Lower lobe of right lung (tissue), 2 donors: ENCODE measurements at regions not wholly inside any gene's neighbourhood (a gene's known extent, or its start where the extent isn't known, plus 50 kb on each side); places are given as distances from the start of the nearest gene placed in this dataset.

Experiments used
- ATAC-seq, 2 donors: fragments of 200-7000 bp; cut with Tn5 transposase; one replicate each; pipeline ENCODE4 v1.9.1; 2020 to 2022; ENCODE audit warnings: mild to moderate bottlenecking in 2 of 2, moderate library complexity in 2 of 2
- DNase-seq: peaks from one replicate; pipeline ENCODE4 v3.0.0-alpha.2; 2020
- H3K27ac ChIP-seq: fragments of 200-600 bp; one replicate; pipeline ENCODE4 v1.8.0; 2022
- H3K27me3 ChIP-seq: fragments of 200-600 bp; one replicate; pipeline ENCODE4 v1.8.0; 2022; ENCODE audit warnings: low read depth
- H3K36me3 ChIP-seq: fragments of 200-600 bp; one replicate; pipeline ENCODE4 v1.8.0; 2022; ENCODE audit warnings: mild to moderate bottlenecking
- H3K4me1 ChIP-seq: fragments of 200-600 bp; one replicate; pipeline ENCODE4 v1.8.0; 2022
- H3K4me3 ChIP-seq: fragments of 200-600 bp; one replicate; pipeline ENCODE4 v1.8.0; 2022; ENCODE audit warnings: mild to moderate bottlenecking
- H3K9me3 ChIP-seq: fragments of 200-600 bp; one replicate; pipeline ENCODE4 v1.8.0; 2022
- intact Hi-C: fragments of 100-400 bp; cut with DNase I; formaldehyde crosslinking; loops from one replicate; pipeline ENCODE4 v1.11.0; 2022
- TF ChIP-seq, protein P1 (sequence below): fragments of 200-600 bp; IDR thresholded peaks from one replicate; pipeline ENCODE4 v1.8.0; 2022; ENCODE audit warnings: antibody characterized with exemption, mild to moderate bottlenecking
- donor health status: DM: no; HTN: yes; CAD: no; lungs with severe emphysema.

DNA sequence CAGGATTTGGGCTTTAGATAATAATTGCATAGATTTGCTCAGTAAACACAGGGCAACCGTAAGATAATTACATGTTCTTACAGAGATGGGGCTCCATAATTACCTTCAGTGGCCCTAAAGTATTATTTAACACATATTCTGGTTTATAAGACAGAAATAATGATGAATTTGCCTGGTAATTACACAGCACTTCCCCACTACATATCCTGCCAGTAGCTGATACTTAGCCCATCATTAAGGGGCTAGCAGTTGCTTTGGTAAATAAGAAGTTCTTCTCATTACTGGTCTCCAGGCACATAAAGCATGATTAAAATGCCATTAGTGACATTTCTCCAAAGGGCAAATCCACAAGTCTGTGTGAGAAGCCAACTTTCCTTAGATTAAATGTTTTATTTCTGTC, 158.7 kb downstream of the NUAK1 start:
- no peak for ATAC-seq
- DNase-seq: no peak
- H3K27me3 ChIP-seq: no peaks in the 10 kb centered on the region
- TF ChIP-seq, protein P1, sequence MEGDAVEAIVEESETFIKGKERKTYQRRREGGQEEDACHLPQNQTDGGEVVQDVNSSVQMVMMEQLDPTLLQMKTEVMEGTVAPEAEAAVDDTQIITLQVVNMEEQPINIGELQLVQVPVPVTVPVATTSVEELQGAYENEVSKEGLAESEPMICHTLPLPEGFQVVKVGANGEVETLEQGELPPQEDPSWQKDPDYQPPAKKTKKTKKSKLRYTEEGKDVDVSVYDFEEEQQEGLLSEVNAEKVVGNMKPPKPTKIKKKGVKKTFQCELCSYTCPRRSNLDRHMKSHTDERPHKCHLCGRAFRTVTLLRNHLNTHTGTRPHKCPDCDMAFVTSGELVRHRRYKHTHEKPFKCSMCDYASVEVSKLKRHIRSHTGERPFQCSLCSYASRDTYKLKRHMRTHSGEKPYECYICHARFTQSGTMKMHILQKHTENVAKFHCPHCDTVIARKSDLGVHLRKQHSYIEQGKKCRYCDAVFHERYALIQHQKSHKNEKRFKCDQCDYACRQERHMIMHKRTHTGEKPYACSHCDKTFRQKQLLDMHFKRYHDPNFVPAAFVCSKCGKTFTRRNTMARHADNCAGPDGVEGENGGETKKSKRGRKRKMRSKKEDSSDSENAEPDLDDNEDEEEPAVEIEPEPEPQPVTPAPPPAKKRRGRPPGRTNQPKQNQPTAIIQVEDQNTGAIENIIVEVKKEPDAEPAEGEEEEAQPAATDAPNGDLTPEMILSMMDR: no peak
- H3K36me3 ChIP-seq: no peaks in the 10 kb centered on the region
- peaks cover 7% of the 10 kb centered on the region for H3K4me1 ChIP-seq
- no peak overlapping the region for H3K27ac ChIP-seq
- no peaks in the 10 kb centered on the region for H3K9me3 ChIP-seq
- intact Hi-C loops: no loop called here
- no peak overlapping the region for H3K4me3 ChIP-seq

DNA sequence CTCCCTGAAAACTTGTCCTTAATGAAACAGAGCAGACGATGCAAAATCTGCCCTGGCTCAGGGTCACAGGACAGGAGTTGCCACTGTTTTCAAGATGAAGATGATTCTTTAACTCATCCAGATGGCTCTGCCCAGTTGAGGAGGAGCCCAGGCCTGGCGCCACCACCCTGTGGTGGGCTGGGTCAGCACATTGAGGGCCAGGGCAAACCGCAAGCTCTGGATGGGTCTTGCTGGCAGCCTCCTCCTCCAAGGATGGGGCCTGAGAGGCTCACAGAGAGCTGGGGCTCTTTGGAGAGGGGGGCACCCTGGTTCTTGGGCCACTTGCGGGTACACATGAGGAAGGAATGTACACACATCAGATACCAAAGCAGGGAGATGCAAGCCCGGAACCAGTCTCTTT, 158.2 kb downstream of the NUAK1 start:
- H3K36me3 ChIP-seq: no peaks in the 10 kb centered on the region
- no peak overlapping the region for H3K4me3 ChIP-seq
- ATAC-seq (no peak), DNase-seq (no peak)
- H3K27me3 ChIP-seq: no peaks in the 10 kb centered on the region
- intact Hi-C loops: no loop called here
- no peaks in the 10 kb centered on the region for H3K9me3 ChIP-seq
- peaks cover 7% of the 10 kb centered on the region for H3K4me1 ChIP-seq
- peak overlapping the region; percentile 8 for H3K27ac ChIP-seq
- TF ChIP-seq, protein P1: no peak

DNA sequence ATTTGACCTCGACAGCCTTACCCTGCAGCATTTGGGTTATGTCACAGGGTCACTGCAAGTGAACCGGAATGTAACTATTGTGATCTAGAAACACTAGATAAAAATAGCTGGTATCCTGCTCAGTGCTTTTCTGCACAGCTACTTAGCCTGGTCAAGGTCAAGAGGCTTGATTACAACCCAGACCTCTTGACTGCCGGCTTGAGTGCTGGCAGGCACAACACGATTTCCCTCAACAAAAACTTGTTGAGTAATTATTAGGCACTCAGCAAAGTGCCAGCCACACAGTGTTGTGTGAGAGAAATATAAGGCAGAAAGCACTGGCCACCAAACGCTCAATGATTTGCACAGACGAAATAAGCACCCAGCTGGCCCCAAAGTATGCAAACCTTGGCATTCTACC, 156.7 kb downstream of the NUAK1 start:
- TF ChIP-seq, protein P1: no peak
- Histone ChIP-seq H3K36me3 (no peaks in the 10 kb centered on the region), H3K4me1 (peaks cover 7% of the 10 kb centered on the region), H3K4me3 (no peak overlapping the region), H3K27ac (no peak overlapping the region), H3K27me3 (no peaks in the 10 kb centered on the region), H3K9me3 (no peaks in the 10 kb centered on the region)
- intact Hi-C loops: no loop called here
- DNase-seq: peak; percentile 67
- ATAC-seq: peak; percentile 83 to 92

DNA sequence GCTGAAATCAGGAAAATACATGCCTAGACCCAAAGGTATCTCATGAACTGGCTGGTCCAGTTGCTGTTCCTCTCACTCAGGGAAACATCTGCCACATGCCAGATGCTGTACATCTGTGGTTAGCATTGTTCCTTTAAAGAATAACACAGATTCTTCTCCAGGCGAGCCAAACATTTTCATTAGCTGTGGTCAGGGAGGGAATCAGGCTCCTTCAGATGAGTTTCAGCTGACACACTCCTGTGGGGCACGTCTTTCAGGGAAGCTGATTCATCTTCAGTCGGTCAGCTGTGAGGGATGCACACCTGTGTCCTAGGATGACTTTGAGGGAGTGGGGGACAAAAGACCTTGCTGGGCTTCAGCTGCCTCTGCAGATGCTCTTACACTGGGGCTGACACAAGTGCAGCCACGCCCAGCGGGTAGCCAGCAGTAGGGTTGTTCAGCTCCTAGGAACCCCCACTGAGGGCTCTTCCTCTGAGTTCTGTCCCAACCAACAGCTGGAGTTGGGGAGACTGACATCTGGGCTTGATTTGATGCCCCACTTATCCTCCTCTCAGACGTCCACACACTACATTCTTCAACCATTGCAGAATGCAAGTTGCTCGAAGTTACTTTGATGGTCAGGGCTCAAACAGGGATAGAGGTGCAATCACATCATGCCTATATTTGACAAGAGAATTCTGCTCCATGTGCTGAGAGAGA, 155.0 kb downstream of the NUAK1 start:
- H3K27ac ChIP-seq: no peak overlapping the region
- intact Hi-C loops: no loop called here
- DNase-seq (no peak), ATAC-seq (no peak)
- TF ChIP-seq, protein P1: no peak
- H3K27me3 ChIP-seq: no peaks in the 10 kb centered on the region
- H3K4me3 ChIP-seq: no peak overlapping the region
- peaks cover 7% of the 10 kb centered on the region for H3K4me1 ChIP-seq
- H3K36me3 ChIP-seq: no peaks in the 10 kb centered on the region
- H3K9me3 ChIP-seq: no peaks in the 10 kb centered on the region

DNA sequence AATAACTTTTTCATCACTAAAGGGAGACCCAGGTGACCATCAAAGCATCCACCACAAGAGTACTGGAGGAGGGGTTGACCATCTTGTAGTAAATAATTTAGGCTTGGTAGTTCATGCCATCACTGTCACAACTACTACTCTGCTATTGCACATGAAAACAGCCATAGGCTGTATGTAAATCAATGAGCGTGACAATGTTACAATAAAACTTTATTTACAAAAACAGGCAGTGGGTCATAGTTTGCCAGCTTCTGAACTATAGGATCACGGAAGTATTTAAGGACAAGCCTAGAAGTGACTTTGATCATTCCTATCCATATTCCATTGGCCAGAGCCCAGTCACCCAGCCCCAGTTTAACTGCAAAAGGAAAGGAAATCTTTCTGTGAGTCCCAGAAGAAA, 153.4 kb downstream of the NUAK1 start:
- intact Hi-C loops: no loop called here

More for the DNA sequence above, 153.4 kb downstream of the NUAK1 start:
- no peaks in the 10 kb centered on the region for H3K27me3 ChIP-seq
- ATAC-seq (no peak), DNase-seq (no peak)
- H3K27ac ChIP-seq: no peak overlapping the region
- no peaks in the 10 kb centered on the region for H3K9me3 ChIP-seq
- H3K36me3 ChIP-seq: no peaks in the 10 kb centered on the region
- no peak overlapping the region for H3K4me3 ChIP-seq
- peaks cover 7% of the 10 kb centered on the region for H3K4me1 ChIP-seq
- TF ChIP-seq, protein P1: no peak
